ENCODE measurements at regions not wholly inside any gene's neighbourhood (a gene's known extent, or its start where the extent isn't known, plus 50 kb on each side); places are given as distances from the start of the nearest gene placed in this dataset.

- TF ChIP-seq PCBP2 (IDR thresholded peaks at IDR 0.05; ENCODE audit: low read depth, low read length, poor library complexity, severe bottlenecking), result no peak
- no peak for TF ChIP-seq KLF16 (IDR thresholded peaks at IDR 0.05)
- TF ChIP-seq MYNN (IDR thresholded peaks at IDR 0.05), result no peak
- no peak for TF ChIP-seq MYNN (CRISPR knock-in tag; IDR thresholded peaks at IDR 0.05)
- TF ChIP-seq ZNF639 (CRISPR knock-in tag; conservative IDR thresholded peaks at IDR 0.05 in 1 of 2, IDR thresholded peaks at IDR 0.05 in 1 of 2), result no peak
Measured at GRCh38 chr3:1752205-1752604, 346.5 kb upstream of the CNTN4 start (continued).

GRCh38 chr3:1766384-1766783 lies 332.3 kb upstream of the CNTN4 start:
- intact Hi-C loops (cut with micrococcal nuclease) (no loop called here), in situ Hi-C loops (cut with MboI) (no loop called here)
- no peaks in the 10 kb centered on the region for H3K9me1 ChIP-seq (ENCODE audit: control insufficient read depth, insufficient read depth, low read length)
- no peak overlapping the region for H3K4me3 ChIP-seq
- no peaks in the 10 kb centered on the region for H4K20me1 ChIP-seq (replicated peaks; ENCODE audit: control insufficient read depth, insufficient read depth, low read length)
- FAIRE-seq (no peak), DNase-seq (ENCODE audit: extremely low read depth in 1 of 4, low spot score in 3 of 4) (no peak), ATAC-seq (no peak)
- no TSS peak for BruUV-seq (replicated peaks)
- 0% methylated on average over 3 of the region's 3 CpGs for WGBS (ENCODE audit: insufficient coverage, low coverage, missing lambda C conversion rate)
- H3K27ac ChIP-seq (ENCODE audit: extremely low read depth, low read depth, low read length), result no peak overlapping the region
- ChIA-PET POLR2A (no interaction called here), CTCF (ENCODE audit: low intra/inter-chr PET ratio) (no interaction called here)
- H3K27me3 ChIP-seq (ENCODE audit: control insufficient read depth in 2 of 2, insufficient read depth in 2 of 2, low read length in 2 of 2), result no peaks in the 10 kb centered on the region
- H3K9me3 ChIP-seq (replicated peaks; ENCODE audit: control insufficient read depth, insufficient read depth, low read depth, low read length), result no peaks in the 10 kb centered on the region; the same call in 1 of the 2 replicates
- H3K4me1 ChIP-seq (replicated peaks in 1 of 2; ENCODE audit: control insufficient read depth in 2 of 2, insufficient read depth in 2 of 2, low read length in 2 of 2), result no peaks in the 10 kb centered on the region
- H3K9ac ChIP-seq (ENCODE audit: insufficient read depth in 1 of 2, low read depth in 2 of 2, low read length in 2 of 2), result no peak overlapping the region
- no peak overlapping the region for H3K4me2 ChIP-seq (ENCODE audit: insufficient read depth, low read length)
- no peaks in the 10 kb centered on the region for H3K79me2 ChIP-seq (ENCODE audit: control insufficient read depth, insufficient read depth, low read length)
- no peak overlapping the region for H2AFZ ChIP-seq (ENCODE audit: low read depth, low read length)
- no peaks in the 10 kb centered on the region for H3K36me3 ChIP-seq (ENCODE audit: control insufficient read depth, insufficient read depth, low read length)
- no peak for TF ChIP-seq PBX2 (CRISPR knock-in tag; IDR thresholded peaks at IDR 0.05; ENCODE audit: low read depth)
- no peak for TF ChIP-seq PBX2 (tag; conservative IDR thresholded peaks at IDR 0.05; ENCODE audit: low read depth)
- TF ChIP-seq ELF2 (CRISPR knock-in tag; IDR thresholded peaks at IDR 0.05), result no peak
- no peak for TF ChIP-seq ZNF23 (CRISPR knock-in tag; IDR thresholded peaks at IDR 0.05)
- TF ChIP-seq NCOA2 (IDR thresholded peaks at IDR 0.05; ENCODE audit: partially characterized antibody in 2 of 2), result no peak
- TF ChIP-seq ZNF431 (CRISPR knock-in tag; IDR thresholded peaks at IDR 0.05), result no peak
- TF ChIP-seq ZNF444 (CRISPR knock-in tag; IDR thresholded peaks at IDR 0.05), result no peak
- TF ChIP-seq CTCF (IDR thresholded peaks at IDR 0.05 in 2 of 3, conservative IDR thresholded peaks at IDR 0.05 in 1 of 3; ENCODE audit: insufficient read depth in 2 of 3, low read depth in 1 of 3, low read length in 3 of 3), result no peak
- no peak for TF ChIP-seq PHTF2 (CRISPR knock-in tag; IDR thresholded peaks at IDR 0.05)
- TF ChIP-seq ZFP30 (CRISPR knock-in tag; IDR thresholded peaks at IDR 0.05; ENCODE audit: borderline replicate concordance), result no peak
- TF ChIP-seq MBD2 (IDR thresholded peaks at IDR 0.05; ENCODE audit: borderline replicate concordance, low read depth), result no peak
